ENCODE measurements at regions not wholly inside any gene's neighbourhood (a gene's known extent, or its start where the extent isn't known, plus 50 kb on each side); places are given as distances from the start of the nearest gene placed in this dataset.

DNA sequence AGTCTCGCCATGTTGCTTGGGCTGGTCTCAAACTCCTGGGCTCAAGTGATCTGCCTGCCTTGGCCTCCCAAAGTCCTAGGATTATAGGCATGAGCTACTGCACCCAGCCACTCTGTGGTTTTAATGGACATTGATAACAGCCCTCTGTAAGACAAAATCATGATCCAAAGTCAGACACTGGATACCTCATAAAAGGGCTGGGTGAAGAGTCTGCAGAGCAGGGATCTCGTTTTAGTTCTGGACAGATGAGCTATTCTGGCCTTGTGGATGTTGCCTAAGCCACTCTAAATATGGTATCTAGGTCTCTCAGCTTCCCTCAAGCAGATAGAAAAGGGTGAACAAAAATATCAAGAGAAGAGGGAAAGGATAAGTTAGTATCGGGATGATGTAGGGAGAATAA, 133.4 kb upstream of the OSMR start:
- H3K9me3 ChIP-seq (ENCODE audit: control insufficient read depth, insufficient read depth, low read length) = no peaks in the 10 kb centered on the region
- H3K27me3 ChIP-seq (ENCODE audit: control insufficient read depth, insufficient read depth, low read length) = no peaks in the 10 kb centered on the region
- H3K4me3 ChIP-seq (ENCODE audit: low read depth, low read length) = no peak overlapping the region
- no peaks in the 10 kb centered on the region for H3K36me3 ChIP-seq (ENCODE audit: control insufficient read depth, insufficient read depth, low read length)
- no peaks in the 10 kb centered on the region for H3K4me1 ChIP-seq (ENCODE audit: control insufficient read depth, insufficient read depth, low read length)
- H3K9ac ChIP-seq (ENCODE audit: low read depth, low read length) = no peak overlapping the region

DNA sequence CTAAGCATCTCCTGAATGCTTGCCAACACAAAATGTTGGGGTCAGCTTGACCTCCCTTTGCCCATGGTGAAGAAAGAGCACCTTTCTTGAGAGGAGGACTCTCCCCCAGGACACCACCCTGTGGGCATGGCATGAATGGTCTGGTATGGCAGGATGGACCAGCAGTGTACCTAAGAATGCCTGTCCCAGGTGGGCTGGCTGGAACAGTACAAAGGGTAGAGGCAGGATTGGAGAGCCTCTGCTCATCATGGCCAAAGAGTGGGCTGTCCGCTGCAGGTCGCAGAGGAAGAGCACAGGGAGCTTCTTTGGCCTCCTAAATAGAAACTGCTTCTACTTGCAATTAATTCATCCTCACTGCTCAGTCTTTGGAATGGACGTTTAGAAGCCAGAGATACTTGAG, 131.6 kb upstream of the OSMR start:
- no peaks in the 10 kb centered on the region for H3K4me1 ChIP-seq (ENCODE audit: control insufficient read depth, insufficient read depth, low read length)
- H3K9ac ChIP-seq (ENCODE audit: low read depth, low read length) = no peak overlapping the region
- no peak overlapping the region for H3K4me3 ChIP-seq (ENCODE audit: low read depth, low read length)
- no peaks in the 10 kb centered on the region for H3K27me3 ChIP-seq (ENCODE audit: control insufficient read depth, insufficient read depth, low read length)
- no peaks in the 10 kb centered on the region for H3K36me3 ChIP-seq (ENCODE audit: control insufficient read depth, insufficient read depth, low read length)
- H3K9me3 ChIP-seq (ENCODE audit: control insufficient read depth, insufficient read depth, low read length) = no peaks in the 10 kb centered on the region

DNA sequence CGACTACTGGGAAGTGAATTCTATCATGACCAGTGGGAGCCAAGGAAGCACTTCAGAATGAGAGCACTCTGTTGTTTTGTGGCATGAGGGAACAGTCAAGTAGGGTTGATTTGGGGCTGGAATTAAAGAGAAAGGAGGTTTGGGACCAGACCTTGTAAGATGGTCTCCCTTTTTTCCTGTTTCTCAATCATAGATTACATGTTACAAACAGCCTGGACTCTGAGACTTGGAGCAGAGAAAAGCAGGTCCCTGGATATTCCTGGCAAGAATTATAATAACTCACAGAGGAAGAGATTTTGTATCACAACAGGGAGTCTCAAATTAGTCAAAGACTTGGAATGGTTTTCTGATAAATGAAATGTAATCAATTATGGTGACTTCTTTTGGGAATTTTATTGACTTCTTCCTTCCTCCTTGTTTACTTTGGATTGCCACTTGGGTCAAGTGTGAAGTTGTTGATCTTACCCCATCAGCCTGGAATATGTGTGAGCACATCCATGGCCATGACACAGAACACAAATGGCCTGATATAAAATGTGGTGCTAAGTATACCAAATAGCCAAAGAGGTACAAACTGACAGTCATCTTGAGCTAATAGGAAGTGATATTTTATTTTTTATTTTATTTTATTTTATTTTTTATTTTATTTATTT, 131.0 kb upstream of the OSMR start:
- Histone ChIP-seq H3K4me1 (ENCODE audit: control insufficient read depth, insufficient read depth, low read length) (no peaks in the 10 kb centered on the region), H3K27me3 (ENCODE audit: control insufficient read depth, insufficient read depth, low read length) (no peaks in the 10 kb centered on the region), H3K36me3 (ENCODE audit: control insufficient read depth, insufficient read depth, low read length) (no peaks in the 10 kb centered on the region), H3K9ac (ENCODE audit: low read depth, low read length) (no peak overlapping the region), H3K4me3 (ENCODE audit: low read depth, low read length) (no peak overlapping the region), H3K9me3 (ENCODE audit: control insufficient read depth, insufficient read depth, low read length) (no peaks in the 10 kb centered on the region)

DNA sequence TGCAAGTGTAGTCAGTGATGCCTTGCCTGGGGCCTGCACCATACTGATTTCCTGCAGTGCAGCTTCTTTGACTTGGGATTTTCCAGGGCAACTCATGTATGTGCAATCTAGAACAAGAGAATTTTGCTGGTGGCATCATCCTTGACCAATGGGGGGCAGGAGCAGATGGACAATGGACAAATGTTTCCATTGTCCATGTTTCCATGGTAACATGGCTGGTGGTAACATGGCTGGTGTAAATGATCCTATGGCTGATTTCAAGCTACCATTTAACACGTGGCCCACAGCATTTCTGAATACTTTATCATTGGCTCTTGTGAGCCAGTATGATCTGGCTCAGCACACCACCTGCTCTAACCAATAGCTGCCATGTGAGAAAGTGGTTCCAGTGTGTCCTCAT, 130.1 kb upstream of the OSMR start:
- H3K4me3 ChIP-seq (ENCODE audit: low read depth, low read length) = no peak overlapping the region
- no peaks in the 10 kb centered on the region for H3K27me3 ChIP-seq (ENCODE audit: control insufficient read depth, insufficient read depth, low read length)
- H3K36me3 ChIP-seq (ENCODE audit: control insufficient read depth, insufficient read depth, low read length) = no peaks in the 10 kb centered on the region
- H3K9ac ChIP-seq (ENCODE audit: low read depth, low read length) = no peak overlapping the region
- H3K9me3 ChIP-seq (ENCODE audit: control insufficient read depth, insufficient read depth, low read length) = no peaks in the 10 kb centered on the region
- H3K4me1 ChIP-seq (ENCODE audit: control insufficient read depth, insufficient read depth, low read length) = no peaks in the 10 kb centered on the region

DNA sequence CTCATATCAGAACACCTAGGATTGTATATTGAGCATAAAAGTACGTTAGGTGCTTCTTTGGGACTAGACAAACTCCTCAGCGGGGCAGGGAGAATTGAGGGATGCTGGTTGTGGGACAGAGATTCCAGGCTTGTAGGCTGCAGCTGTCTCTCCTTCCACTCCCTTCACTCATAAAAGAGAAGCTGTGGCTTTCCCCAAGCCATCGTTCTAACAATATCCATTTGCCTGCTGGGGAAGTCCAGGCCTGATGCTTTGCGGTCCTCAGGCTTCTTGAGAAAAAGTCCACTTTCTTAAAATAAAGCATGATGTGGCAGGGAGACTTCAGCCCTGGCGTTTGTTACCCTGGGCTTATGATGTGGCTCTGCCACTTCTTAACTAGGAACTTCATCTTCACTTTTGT, 129.3 kb upstream of the OSMR start:
- Histone ChIP-seq H3K4me3 (ENCODE audit: low read depth, low read length) (no peak overlapping the region), H3K36me3 (ENCODE audit: control insufficient read depth, insufficient read depth, low read length) (no peaks in the 10 kb centered on the region), H3K9ac (ENCODE audit: low read depth, low read length) (no peak overlapping the region), H3K27me3 (ENCODE audit: control insufficient read depth, insufficient read depth, low read length) (no peaks in the 10 kb centered on the region), H3K9me3 (ENCODE audit: control insufficient read depth, insufficient read depth, low read length) (no peaks in the 10 kb centered on the region), H3K4me1 (ENCODE audit: control insufficient read depth, insufficient read depth, low read length) (no peaks in the 10 kb centered on the region)

DNA sequence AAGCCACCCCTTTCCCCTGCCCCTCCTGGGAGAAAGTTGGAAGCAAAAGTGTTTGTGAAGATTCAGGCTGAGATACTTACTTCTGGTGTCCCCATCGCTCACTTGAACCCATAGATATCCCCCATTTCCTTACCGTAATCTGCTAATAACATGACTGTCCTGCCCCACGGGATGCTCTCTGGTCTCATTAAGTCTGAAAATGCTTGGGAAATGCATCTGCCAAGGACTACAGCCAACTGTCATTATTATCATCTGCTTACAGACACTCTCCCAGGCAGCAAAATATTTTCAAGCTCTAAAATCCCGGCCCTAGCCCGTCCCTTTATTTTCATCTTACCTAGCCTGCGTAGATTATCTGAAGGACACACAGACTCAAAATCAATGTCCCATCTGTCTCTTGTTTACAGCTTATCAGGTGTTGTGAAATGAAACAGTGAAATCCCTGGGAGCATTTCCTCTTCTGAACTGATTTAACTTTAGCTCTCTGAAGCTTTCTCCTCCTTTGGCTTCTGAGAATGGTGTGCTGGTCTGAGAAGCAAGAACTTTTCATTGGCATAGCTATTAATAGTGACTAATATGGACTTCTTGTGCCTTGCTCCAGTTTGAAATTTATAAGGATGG, 126.9 kb upstream of the OSMR start:
- no peaks in the 10 kb centered on the region for H3K27me3 ChIP-seq (ENCODE audit: control insufficient read depth, insufficient read depth, low read length)
- no peak overlapping the region for H3K4me3 ChIP-seq (ENCODE audit: low read depth, low read length)
- no peaks in the 10 kb centered on the region for H3K36me3 ChIP-seq (ENCODE audit: control insufficient read depth, insufficient read depth, low read length)
- H3K4me1 ChIP-seq (ENCODE audit: control insufficient read depth, insufficient read depth, low read length) = no peaks in the 10 kb centered on the region
- H3K9me3 ChIP-seq (ENCODE audit: control insufficient read depth, insufficient read depth, low read length) = no peaks in the 10 kb centered on the region
- H3K9ac ChIP-seq (ENCODE audit: low read depth, low read length) = no peak overlapping the region

DNA sequence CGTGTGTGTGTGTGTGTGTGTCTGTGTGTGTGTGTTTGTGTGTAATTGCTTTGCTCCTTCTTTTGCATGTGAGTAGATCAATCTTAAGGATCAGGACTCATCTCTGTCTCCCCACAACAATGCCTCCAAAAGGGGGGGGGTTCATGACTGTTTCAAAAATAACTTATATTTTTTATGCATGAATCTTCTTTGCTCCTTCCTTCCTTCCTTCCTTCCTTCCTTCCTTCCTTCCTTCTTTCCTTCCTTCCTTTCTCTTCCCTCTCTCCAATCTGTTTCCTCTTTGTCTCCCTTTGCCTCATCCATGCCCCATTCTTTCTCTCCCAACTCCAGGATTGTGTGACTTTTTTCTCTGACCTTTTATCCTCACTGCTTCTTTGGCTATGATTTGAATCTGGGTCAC, 126.4 kb upstream of the OSMR start:
- Histone ChIP-seq H3K4me3 (ENCODE audit: low read depth, low read length) (no peak overlapping the region), H3K9ac (ENCODE audit: low read depth, low read length) (no peak overlapping the region), H3K36me3 (ENCODE audit: control insufficient read depth, insufficient read depth, low read length) (no peaks in the 10 kb centered on the region), H3K4me1 (ENCODE audit: control insufficient read depth, insufficient read depth, low read length) (no peaks in the 10 kb centered on the region), H3K27me3 (ENCODE audit: control insufficient read depth, insufficient read depth, low read length) (no peaks in the 10 kb centered on the region), H3K9me3 (ENCODE audit: control insufficient read depth, insufficient read depth, low read length) (no peaks in the 10 kb centered on the region)

DNA sequence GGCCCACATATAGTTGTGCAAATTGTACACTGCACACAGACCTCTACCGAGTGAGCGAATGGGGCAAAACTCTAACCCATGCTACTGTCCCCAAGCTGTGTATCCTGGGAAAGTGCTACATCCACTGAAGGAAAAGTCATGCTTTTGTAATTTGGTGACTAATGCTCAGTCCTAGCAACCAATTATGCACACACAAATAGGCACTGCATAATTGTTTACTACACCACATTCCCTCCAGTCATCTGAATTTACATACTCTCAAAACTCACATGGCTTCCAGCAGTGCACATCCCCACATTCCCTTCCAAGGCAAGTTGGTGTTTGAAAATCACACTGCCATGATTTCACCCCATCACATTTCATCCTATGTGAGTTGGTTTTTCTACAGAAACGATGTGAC, 125.9 kb upstream of the OSMR start:
- Histone ChIP-seq H3K27me3 (ENCODE audit: control insufficient read depth, insufficient read depth, low read length) (no peaks in the 10 kb centered on the region), H3K4me1 (ENCODE audit: control insufficient read depth, insufficient read depth, low read length) (no peaks in the 10 kb centered on the region), H3K4me3 (ENCODE audit: low read depth, low read length) (no peak overlapping the region), H3K9ac (ENCODE audit: low read depth, low read length) (no peak overlapping the region), H3K9me3 (ENCODE audit: control insufficient read depth, insufficient read depth, low read length) (no peaks in the 10 kb centered on the region), H3K36me3 (ENCODE audit: control insufficient read depth, insufficient read depth, low read length) (no peaks in the 10 kb centered on the region)

DNA sequence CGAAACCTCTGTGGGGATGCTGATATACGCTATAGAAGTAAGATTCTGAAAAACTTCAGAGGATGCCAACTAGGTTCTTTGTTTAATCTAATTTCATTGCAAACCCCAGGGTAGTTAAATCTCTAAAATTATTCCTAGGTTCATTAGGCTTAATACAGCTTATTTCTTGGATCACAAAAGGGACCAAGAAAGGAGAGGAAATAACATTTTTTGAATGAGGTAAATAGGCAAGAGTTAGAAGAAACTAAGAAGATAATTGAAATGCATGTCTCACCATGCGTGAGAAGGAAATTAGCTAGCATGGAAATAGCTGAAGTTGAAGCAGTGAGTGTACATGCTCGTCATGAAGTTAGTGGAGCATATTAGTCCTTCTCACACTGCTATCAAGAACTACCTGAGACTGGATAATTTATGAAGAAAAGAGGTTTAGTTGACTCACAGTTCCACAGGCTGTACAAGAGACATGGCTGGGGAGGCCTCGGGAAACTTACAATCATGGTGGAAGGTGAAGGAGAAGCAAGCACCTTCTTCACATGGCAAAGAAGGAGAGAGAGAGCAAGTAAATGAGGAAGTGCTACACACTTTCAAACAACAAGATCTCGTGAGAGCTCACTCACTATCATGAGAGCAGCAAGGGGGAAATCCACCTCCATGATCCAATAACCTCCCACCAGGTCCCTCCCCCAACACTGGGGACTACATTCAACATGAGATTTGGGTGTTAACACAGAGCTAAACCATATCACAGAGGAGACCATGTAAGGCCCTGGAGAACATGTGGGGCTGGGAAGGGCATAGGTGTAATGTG, 125.1 kb upstream of the OSMR start:
- no peaks in the 10 kb centered on the region for H3K9me3 ChIP-seq (ENCODE audit: control insufficient read depth, insufficient read depth, low read length)
- H3K27me3 ChIP-seq (ENCODE audit: control insufficient read depth, insufficient read depth, low read length) = no peaks in the 10 kb centered on the region
- no peaks in the 10 kb centered on the region for H3K36me3 ChIP-seq (ENCODE audit: control insufficient read depth, insufficient read depth, low read length)
- peaks cover 3% of the 10 kb centered on the region for H3K4me1 ChIP-seq (ENCODE audit: control insufficient read depth, insufficient read depth, low read length)
- no peak overlapping the region for H3K9ac ChIP-seq (ENCODE audit: low read depth, low read length)
- H3K4me3 ChIP-seq (ENCODE audit: low read depth, low read length) = no peak overlapping the region

DNA sequence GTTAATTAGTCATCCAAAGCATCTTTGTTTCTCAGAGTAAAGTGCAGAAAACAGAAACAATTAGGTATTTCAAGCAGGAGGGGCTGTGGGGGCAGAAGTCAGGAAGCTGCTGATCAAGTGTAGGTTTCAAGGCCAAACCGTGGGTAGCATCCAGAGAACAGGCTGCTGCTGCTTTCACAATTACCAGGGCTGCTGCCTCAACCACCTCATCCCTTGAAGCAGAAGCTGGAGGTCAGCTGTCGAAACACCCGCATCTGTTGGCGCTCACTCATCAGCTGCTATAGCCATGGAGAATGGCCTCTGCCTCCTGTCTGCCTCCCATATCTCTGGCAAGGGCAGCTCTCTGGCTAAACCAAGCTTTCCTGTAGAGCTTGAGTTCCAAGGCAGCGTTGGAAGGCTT, 122.9 kb upstream of the OSMR start:
- no peaks in the 10 kb centered on the region for H3K27me3 ChIP-seq (ENCODE audit: control insufficient read depth, insufficient read depth, low read length)
- no peak overlapping the region for H3K4me3 ChIP-seq (ENCODE audit: low read depth, low read length)
- peaks cover 3% of the 10 kb centered on the region for H3K4me1 ChIP-seq (ENCODE audit: control insufficient read depth, insufficient read depth, low read length)
- H3K9me3 ChIP-seq (ENCODE audit: control insufficient read depth, insufficient read depth, low read length) = no peaks in the 10 kb centered on the region
- no peak overlapping the region for H3K9ac ChIP-seq (ENCODE audit: low read depth, low read length)
- no peaks in the 10 kb centered on the region for H3K36me3 ChIP-seq (ENCODE audit: control insufficient read depth, insufficient read depth, low read length)

DNA sequence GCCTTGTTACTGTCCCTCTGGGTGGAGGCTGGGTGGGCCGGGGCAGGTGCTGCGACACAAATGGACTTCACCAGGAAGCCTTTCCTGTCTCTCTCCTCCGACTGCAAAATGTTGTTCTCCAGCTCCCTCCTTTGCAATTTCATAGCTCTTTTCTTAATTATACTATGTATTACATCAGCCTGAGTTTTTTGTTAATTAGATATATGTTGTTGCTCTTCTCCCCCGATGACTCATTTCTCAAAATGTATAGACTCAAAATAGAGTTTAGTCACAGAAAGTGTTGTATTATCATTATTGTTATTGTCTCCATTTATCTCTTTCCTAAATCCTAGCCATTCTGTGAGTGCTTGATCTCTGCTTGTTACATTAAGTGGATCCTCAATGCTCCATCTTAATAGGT, 122.4 kb upstream of the OSMR start:
- H3K4me3 ChIP-seq (ENCODE audit: low read depth, low read length) = no peak overlapping the region
- H3K4me1 ChIP-seq (ENCODE audit: control insufficient read depth, insufficient read depth, low read length) = peaks cover 3% of the 10 kb centered on the region
- H3K9ac ChIP-seq (ENCODE audit: low read depth, low read length) = no peak overlapping the region
- no peaks in the 10 kb centered on the region for H3K9me3 ChIP-seq (ENCODE audit: control insufficient read depth, insufficient read depth, low read length)
- H3K27me3 ChIP-seq (ENCODE audit: control insufficient read depth, insufficient read depth, low read length) = no peaks in the 10 kb centered on the region
- H3K36me3 ChIP-seq (ENCODE audit: control insufficient read depth, insufficient read depth, low read length) = no peaks in the 10 kb centered on the region

Measured in iPS-15b (cell line).